Neural crest cell (in vitro differentiated cells): ENCODE measurements at regions not wholly inside any gene's neighbourhood (a gene's known extent, or its start where the extent isn't known, plus 50 kb on each side); places are given as distances from the start of the nearest gene placed in this dataset.

Source experiments
- DNase-seq: peaks from one replicate; pipeline ENCODE4 v3.0.0; 2021; ENCODE audit warnings: low read depth, mixed read lengths, low spot score
- H3K27ac Mint-ChIP-seq: one replicate; pipeline ENCODE4 v1.8.0; 2021; ENCODE audit warnings: mild to moderate bottlenecking, mixed read lengths; ENCODE audit not compliant: unreplicated experiment
- H3K27me3 Mint-ChIP-seq: 2 replicates; pipeline ENCODE4 v1.8.0; 2021; ENCODE audit warnings: low read depth, mild to moderate bottlenecking, mixed read lengths
- H3K36me3 Mint-ChIP-seq: 2 replicates; pipeline ENCODE4 v1.8.0; 2021; ENCODE audit warnings: low read depth, mild to moderate bottlenecking, mixed read lengths
- H3K4me1 Mint-ChIP-seq: 2 replicates; pipeline ENCODE4 v1.8.0; 2021; ENCODE audit warnings: mixed read lengths
- H3K4me3 Mint-ChIP-seq: one replicate; pipeline ENCODE4 v1.8.0; 2021; ENCODE audit warnings: mild to moderate bottlenecking, mixed read lengths
- H3K9me3 Mint-ChIP-seq: 2 replicates; pipeline ENCODE4 v1.8.0; 2021; ENCODE audit warnings: mixed read lengths
- CTCF ChIP-seq: fragments of 200-600 bp; sonication (generic); conservative IDR thresholded peaks from 2 replicates; pipeline ENCODE4 v1.5.0; 2021; ENCODE audit warnings: antibody characterized with exemption, mild to moderate bottlenecking

- H3K36me3 Mint-ChIP-seq, result no peaks in the 10 kb centered on the region
- H3K4me1 Mint-ChIP-seq, result no peaks in the 10 kb centered on the region
- H3K27me3 Mint-ChIP-seq, result peaks cover 2% of the 10 kb centered on the region
- no peak overlapping the region for H3K4me3 Mint-ChIP-seq
- no peak for TF ChIP-seq CTCF
- H3K9me3 Mint-ChIP-seq, result no peaks in the 10 kb centered on the region
- no peak overlapping the region for H3K27ac Mint-ChIP-seq
- no peak for DNase-seq
Measured at GRCh38 chr16:86679490-86679889, 101.1 kb downstream of the FOXL1 start.

GRCh38 chr16:86680162-86680561 is 101.8 kb downstream of the FOXL1 start:
- DNase-seq, result no peak
- H3K27ac Mint-ChIP-seq, result no peak overlapping the region
- no peaks in the 10 kb centered on the region for H3K9me3 Mint-ChIP-seq
- H3K27me3 Mint-ChIP-seq, result peaks cover 2% of the 10 kb centered on the region
- no peaks in the 10 kb centered on the region for H3K4me1 Mint-ChIP-seq
- no peaks in the 10 kb centered on the region for H3K36me3 Mint-ChIP-seq
- no peak overlapping the region for H3K4me3 Mint-ChIP-seq
- TF ChIP-seq CTCF, result no peak

GRCh38 chr16:86680661-86681030 is 102.3 kb downstream of the FOXL1 start:
- Mint-ChIP-seq H3K27me3 (peaks cover 2% of the 10 kb centered on the region), H3K36me3 (no peaks in the 10 kb centered on the region), H3K4me1 (no peaks in the 10 kb centered on the region), H3K27ac (no peak overlapping the region), H3K9me3 (no peaks in the 10 kb centered on the region), H3K4me3 (no peak overlapping the region)
- no peak for DNase-seq
- no peak for TF ChIP-seq CTCF

GRCh38 chr16:86681031-86681756 is 102.8 kb downstream of the FOXL1 start:
- no peaks in the 10 kb centered on the region for H3K4me1 Mint-ChIP-seq
- DNase-seq, result no peak
- no peak overlapping the region for H3K4me3 Mint-ChIP-seq
- H3K27me3 Mint-ChIP-seq, result peaks cover 2% of the 10 kb centered on the region
- H3K27ac Mint-ChIP-seq, result no peak overlapping the region
- H3K9me3 Mint-ChIP-seq, result no peaks in the 10 kb centered on the region
- H3K36me3 Mint-ChIP-seq, result no peaks in the 10 kb centered on the region
- TF ChIP-seq CTCF, result no peak

GRCh38 chr16:86681757-86682106 is 103.4 kb downstream of the FOXL1 start:
- H3K27ac Mint-ChIP-seq, result no peak overlapping the region
- TF ChIP-seq CTCF, result no peak

More at GRCh38 chr16:86681757-86682106, 103.4 kb downstream of the FOXL1 start:
- no peak for DNase-seq
- no peaks in the 10 kb centered on the region for H3K4me1 Mint-ChIP-seq
- no peaks in the 10 kb centered on the region for H3K9me3 Mint-ChIP-seq
- peaks cover 2% of the 10 kb centered on the region for H3K27me3 Mint-ChIP-seq
- no peak overlapping the region for H3K4me3 Mint-ChIP-seq
- H3K36me3 Mint-ChIP-seq, result no peaks in the 10 kb centered on the region
